CD4-positive, alpha-beta T cell treated with Interleukin-4 for 4 hours (primary cell): ENCODE measurements at regions not wholly inside any gene's neighbourhood (a gene's known extent, or its start where the extent isn't known, plus 50 kb on each side); places are given as distances from the start of the nearest gene placed in this dataset.

ENCODE experiments used
- DNase-seq: peaks from one replicate; pipeline ENCODE4 v3.0.0-alpha.2; 2020

DNA sequence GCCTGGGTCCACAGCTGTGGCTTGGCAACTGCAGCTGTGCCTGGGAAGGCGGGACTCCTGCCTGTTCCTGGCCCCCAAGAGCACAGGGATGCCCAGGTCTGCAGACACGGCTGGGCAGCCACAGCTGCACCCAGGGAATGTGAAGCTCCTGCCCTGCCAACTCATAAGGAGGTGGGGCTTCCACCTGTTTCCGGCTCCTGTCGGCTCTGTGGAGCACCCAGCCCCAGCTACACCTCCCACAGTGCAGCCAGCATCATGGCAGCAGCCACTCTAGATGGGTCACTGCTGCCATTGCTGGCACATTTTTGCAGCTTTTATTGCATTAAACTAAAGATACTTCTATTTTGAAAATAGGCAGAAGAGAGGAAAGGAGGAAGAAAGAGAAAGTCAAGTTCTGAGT, 207.9 kb downstream of the SAMD5 start:
- DNase-seq: no peak

DNA sequence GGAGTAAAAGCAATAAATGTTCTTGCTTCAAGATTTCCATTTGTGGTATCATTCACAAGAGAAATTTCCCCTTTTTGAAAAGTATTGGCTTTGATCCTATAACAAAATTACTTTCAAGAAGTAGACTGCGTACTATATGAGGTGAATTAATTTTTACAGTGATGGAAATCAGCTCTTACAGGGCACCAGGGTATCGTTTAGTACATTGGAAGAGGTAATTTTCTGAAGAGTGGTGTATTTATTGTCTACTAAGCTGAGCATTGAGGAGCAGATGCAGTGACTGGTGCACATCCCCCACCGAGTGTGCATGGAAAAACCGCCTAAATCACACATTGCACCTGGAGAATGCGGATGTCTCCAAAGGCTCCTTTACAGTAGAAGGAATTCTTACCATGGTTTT, 209.5 kb downstream of the SAMD5 start:
- no peak for DNase-seq

DNA sequence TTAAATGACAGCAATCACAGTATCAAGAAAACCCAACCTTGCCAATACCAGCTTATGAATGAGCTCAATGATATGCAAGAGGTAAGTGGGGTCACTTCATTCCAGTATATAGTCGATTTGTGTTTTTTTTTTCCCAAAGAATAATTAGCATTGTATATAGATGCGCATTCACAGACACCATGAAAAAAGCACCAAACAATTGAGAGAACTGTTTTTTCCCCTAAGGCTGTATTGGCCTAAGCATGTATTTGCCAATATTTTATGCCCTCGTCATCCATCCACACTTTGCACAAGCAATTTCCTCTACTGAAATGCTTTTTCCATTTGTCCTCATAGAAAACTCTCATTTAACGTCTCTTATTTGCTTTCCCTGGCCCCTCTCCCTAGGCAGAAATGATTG, 213.7 kb downstream of the SAMD5 start:
- DNase-seq: no peak

DNA sequence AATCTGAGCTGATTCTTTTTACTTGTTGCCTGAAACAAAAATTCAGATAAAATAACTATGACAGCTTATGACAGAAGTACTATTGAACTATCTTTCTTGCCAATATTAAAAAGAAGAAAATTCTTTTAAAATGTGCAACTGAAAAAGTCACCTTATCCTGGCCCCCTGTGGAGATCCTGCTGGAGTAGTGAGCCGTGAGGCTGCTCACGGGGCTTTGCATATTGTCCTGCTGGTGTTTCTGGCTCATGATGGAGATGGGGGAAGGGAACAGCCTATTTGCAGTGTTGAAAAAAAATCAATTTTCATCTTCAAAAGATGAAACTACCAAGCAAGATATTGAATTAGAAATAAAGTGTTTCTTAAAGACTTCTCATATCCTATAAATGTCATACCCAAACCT, 216.0 kb downstream of the SAMD5 start:
- DNase-seq: no peak

DNA sequence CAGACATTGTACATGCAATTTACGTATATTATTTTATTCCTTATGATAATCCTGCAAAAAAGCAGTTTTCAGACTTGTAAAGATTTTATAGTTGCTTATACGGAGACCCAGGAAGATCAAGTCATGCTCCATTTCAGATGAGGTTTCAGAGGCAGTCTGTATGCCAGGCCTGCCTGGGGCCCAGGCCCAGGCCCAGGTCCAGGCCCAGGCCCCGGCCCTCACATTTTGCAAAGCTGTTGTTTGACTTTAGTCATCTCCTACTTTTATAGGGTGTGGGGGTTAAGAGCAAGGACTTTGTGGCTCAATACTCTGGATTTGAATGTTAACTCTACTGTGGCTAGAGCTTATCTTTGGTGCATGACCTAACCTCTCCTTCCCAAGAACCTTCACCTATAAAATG, 217.9 kb downstream of the SAMD5 start:
- DNase-seq: no peak

DNA sequence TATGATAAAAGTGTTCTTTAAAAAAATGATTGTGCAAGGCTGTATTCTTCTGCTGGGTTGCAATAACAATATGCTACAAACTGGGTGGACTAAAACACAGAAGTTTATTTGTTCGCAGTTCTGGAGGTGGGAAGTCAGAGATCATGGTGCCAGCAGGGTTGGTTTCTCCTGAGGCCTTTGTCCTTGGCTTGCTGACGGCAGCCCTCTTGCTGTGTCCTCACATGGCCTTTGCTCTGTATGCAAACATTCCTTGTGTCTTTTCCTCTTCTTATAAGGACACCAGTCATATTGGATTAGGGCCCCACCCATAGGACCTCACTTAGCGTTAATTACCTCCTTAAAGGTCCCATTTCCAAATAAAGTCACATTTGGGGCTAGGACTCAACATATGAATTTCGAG, 220.4 kb downstream of the SAMD5 start:
- DNase-seq: no peak

DNA sequence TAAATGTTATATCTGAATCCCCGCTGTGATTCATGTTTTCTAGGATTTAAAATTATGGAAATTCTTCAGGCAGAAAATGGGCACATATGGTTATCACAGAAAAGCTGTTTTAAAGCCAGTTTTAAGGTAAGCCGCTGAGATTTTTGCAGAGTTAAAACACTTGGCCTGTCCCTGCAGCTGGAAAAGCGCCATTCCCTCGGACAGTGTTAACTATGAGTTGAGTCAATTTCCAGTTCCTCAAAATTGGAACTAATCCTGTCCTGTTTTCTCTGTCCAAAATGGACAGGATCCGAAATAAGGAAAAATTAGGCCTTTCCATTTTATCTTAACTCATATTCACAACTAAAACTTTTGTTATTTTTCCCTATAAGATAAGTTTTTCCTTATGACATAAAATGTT, 225.2 kb downstream of the SAMD5 start:
- DNase-seq: no peak

DNA sequence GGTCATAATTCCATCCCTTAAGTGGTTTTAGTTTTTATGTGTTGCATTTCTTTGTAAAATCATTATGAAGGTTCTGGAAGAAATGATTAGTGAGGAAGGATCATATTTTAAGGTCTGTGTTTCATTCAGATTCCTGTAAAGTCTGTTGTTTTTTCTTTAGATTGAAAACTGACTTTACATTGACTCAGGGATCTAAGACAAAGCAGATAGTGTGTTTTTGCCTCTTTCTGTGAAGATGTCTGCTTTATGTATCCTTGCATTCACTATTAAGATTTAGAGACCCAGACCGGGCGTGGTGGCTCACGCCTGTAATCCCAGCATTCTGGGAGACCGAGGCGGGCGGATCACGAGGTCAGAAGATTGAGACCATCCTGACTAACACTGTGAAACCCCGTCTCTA, 225.7 kb downstream of the SAMD5 start:
- DNase-seq: no peak

DNA sequence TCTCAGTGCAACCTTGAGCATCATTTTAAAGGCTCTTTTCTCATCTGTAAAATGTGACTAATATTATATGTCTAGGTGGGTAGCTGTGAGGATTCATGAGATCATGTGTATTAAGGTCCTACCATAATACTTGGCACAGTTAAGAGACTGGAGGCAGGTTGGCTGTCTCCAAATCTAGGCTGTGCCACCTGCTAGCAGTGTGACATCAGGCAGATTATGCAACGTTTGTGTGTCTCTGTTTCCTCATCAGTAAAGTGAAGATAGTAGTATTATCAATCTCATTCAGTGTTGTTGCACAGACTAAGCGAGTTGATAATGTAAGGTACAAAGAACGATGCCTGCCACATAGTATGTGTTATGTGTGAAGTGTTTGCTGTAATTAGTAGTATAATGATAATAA, 227.4 kb downstream of the SAMD5 start:
- no peak for DNase-seq

DNA sequence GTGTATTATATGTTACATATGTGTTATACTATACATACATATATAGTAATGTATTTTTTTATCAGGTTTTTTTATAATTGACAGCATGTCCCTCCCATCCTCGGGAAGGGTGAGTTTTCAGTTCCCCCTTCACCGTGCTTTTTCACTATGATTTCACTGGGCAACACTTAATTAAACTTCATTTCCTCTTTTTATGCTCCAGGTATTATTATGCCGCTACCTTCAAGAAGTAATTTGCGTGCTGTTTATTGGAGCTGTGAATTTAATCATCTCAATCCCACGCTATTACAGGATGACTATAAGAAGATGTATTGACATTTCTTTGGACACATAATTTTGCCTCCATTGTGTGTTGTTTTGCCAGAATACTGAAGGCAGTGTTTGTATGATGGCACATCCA, 228.6 kb downstream of the SAMD5 start:
- no peak for DNase-seq

DNA sequence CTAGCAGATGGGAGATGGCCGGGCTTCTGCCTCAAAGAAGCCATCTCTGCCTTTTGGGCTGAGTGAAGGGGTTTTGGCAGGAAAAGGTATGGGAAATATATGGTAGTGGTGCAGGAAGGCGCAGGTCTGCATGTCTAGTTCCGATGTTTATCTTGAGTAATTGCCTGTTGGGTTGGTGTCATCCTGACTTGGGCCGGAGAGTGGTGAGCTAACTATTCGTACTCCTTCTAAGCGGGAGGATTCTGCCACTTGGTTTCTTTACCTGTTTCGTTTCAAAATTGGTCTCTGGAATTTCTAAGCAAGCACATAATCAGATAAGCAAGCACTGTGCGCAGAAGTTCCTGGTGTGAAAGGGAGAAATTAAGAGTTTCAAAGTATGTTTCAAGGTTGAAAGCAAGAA, 229.6 kb downstream of the SAMD5 start:
- no peak for DNase-seq

DNA sequence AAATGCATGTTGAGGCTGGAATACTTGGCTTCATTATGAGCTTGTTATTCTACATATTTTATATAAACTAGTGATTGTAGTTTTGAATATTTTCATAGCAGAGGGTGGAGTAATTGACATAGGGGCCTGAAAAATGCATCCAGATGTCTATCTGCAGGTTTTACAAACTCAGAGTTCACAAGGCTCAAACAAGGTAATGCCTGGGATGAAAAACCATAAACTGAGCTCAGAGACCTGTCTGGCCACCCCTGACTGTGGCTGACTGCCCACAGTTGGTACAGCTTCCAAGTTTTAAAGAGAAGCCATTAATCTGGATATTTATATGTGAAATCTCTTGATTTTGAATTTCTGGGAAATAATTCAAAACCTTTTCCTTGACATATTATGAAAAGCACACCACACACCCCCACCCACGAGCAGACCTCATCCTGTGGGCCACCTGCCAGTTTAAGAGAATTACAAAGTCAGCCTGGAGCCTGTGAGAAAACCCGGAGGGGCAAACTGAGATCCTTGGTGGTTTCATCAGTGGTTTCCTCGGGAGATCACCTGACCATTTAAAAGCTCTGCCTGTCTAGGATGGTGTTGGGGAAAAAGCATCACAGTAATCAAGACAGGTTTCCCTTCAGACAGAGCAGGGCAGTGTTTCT, 230.1 kb downstream of the SAMD5 start:
- DNase-seq: no peak

DNA sequence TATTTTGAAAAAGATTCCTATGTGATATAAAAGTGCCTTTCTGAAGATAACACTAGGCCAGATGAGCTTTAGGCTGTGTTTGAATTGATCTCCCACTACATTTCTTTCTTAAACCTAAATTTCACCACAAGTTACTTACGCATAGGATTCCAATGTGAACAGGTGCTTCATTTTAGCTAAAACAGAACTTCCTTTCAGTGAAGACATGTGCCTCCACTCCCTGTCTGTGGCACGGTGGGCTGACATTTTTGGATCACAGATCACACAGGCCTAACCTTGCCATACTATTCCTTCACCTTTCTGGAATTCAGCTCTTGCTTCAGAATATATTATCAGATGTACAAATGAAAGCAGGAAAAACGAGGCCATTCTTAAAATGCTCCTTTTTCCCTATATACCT, 231.8 kb downstream of the SAMD5 start:
- no peak for DNase-seq

DNA sequence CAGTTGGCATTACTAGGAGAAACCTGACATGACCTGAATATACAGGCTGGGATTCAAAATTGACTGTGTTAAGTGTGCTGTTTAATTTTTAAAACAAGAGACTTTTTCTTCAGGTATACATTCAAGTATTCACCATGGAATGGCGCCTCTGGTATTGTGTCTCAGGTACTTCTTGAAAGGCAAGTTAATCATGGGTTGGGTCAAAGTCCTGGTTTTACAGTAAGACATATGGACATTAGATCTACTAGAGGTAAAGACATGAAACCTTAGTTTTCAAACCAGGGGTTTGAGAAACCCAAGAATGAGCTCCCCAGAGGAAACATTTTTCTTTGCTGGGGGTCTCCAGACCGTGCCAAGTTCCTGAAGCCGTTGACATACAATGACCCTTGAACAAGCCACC, 232.4 kb downstream of the SAMD5 start:
- no peak for DNase-seq

DNA sequence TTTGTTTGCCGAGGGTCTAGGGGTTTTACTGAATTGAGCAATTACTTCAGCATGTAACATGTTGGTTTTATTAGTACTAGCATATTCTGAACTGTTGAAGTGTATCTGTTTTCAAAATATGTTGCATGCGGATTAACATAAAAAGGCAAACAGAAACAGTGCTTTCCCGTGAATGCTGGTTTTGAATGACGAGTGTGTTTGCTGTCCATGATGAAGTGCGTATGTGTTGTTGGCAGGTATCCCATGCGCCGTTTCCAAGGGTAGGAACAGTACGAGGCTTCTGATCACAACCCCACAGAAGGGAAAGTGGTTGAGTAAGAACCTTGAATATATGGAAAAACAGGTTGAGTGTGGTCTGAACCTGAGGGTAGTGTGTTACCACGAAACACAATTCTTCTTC, 232.9 kb downstream of the SAMD5 start:
- DNase-seq: no peak

DNA sequence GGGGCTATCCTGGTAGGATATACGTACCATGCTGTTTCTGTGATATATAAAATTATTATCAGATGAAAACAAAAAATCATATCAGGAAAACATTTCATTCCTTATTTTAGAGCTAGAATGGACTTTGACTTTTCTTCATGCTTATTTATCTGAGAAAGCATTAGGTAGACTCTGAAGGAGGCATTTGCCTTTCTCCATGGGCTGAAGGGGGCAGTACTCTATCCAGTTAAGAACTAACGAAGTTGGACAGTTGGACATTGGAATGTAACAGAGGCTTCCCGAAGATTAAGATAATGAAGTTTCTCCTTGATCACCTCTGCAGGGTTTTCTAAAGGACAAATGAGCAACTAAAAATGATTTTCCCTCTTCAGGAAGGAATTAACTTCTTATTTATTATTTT, 233.9 kb downstream of the SAMD5 start:
- no peak for DNase-seq

DNA sequence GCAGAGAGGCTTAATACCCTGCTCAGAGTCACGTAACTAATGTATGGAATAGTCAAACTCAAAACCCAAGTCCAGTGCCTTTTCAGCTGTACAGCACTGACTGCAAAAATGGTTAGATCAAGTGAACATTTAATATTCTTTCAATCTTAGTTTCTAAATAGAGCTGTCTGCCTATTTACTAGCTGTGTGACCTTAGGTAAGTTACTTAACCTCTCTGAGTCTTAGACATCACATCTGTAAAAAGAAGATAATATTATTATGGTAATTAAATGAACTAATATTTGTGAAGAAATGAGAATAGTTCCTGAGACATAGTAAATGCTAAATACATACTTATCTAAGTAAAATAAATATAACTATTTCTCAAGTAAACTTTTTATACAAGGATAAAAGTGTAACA, 235.5 kb downstream of the SAMD5 start:
- no peak for DNase-seq

DNA sequence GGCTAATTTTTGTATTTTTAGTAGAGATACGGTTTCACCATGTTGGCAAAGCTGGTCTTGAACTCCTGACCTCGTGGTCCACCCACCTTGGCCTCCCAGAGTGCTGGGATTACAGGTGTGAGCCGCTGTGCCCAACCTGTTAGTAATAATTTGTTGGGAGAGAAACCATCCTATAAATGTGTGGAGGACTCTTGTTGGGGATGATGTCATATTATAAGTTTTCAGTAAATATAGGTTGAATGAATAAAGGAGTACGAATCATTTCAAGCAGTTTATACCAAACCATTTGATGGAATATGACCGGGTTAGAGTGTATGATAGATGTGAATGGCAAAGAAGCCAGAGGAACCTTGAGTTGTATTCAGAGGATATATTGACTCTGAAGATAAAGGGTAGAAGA, 240.8 kb downstream of the SAMD5 start:
- DNase-seq: no peak

DNA sequence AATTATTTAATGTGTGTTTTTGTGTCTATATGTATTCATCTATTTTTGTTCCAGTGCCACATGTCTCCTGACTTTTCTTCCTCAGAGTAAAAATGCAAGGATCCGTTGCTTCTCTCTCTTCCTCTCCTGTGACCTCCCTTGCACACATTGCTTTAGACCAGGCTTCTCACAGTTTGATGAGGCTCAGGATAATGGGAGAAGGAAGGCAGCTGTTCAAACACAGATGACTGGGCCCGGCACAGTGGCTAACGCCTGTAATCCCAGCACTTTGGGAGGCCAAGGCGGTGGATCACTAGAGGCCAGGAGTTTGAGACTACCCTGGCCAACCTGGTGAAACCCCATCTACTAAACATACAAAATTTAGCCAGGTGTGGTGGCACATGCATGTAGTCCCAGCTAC, 241.9 kb downstream of the SAMD5 start:
- DNase-seq: no peak

DNA sequence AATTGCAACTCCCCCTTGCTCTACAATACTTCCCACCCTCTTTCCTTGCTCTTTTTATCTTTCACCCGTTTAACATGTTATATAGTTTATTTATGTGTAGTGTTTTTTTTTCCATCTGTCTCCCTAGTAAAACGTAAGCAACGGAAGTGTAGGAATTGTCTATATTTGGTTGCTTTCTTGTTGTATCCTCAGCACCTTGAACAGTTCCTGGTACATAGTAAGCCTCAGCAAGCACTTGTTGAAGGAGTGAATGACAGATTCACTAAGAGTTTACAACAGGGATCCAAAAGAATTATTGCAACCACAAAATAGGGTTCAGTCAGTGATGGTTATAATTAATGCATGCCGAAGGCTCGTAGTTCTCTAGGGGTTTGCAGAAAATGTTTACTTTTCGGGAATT, 242.7 kb downstream of the SAMD5 start:
- DNase-seq: no peak

DNA sequence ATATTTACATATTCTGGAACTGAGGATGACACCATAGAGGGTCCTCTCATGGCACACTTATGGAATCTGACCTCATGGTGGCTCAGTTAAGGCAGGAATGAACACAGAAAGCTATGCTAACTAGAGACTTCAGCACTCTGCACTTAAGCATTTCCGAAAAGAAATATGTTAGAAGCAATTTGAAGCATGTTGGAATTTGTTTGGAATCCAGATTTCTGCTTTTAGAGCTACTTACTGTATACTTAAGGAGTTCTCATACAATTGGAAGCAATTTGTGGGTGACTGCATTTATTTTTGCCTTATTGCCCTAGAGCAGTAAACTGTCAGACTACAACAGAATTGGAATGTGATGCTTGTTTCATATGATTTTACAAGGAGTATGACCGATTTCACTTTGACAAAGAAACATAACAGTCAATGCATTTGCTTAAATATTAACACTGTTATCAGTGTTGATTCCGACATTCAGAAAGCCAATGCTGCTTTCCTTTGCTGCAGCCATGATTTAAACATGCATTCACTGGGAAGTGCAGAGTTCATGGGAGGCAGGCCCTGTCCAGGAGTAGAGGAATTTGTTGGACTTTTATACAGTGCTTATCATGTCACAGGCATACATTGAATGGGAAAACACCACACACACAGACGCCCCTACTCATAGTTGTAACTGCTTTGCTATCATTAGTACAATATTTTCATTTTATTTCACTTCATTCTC, 244.4 kb downstream of the SAMD5 start:
- DNase-seq: no peak

DNA sequence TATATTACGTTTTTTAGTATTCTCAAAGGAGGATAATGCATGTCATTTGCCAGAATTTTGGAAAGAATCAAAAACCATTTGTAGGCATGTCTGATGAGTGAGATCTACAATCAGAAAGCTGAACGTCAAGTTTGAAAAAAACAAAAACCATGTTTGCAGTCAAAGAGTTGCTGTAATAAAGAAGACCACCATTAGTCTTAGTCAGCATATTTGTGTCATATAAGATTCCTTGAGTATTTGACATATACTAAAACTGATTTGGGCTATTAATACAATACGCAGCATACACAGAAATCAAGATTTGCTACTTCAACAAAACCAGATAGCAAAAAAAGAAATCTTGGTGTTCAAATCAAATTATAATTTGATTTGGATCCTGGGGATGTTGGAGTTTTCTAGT, 247.5 kb downstream of the SAMD5 start:
- DNase-seq: no peak

DNA sequence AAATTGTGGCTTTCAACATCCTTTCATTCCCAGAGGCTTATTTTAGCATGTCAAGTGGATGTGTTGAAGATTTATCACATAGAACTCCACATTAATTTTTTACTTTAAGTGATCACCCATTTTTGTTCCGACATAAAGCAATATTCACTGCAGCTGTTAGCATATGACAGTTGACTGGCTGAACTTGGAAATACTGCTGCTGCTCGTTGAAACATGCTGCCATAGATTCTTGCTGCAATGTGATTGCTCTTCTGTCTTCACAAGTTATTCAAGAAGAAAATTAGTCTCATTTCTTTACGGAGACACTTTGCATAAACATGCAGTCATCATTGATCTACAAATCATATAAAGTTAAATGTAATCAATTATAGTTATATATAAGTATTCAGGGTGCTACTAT, 248.4 kb downstream of the SAMD5 start:
- DNase-seq: no peak

DNA sequence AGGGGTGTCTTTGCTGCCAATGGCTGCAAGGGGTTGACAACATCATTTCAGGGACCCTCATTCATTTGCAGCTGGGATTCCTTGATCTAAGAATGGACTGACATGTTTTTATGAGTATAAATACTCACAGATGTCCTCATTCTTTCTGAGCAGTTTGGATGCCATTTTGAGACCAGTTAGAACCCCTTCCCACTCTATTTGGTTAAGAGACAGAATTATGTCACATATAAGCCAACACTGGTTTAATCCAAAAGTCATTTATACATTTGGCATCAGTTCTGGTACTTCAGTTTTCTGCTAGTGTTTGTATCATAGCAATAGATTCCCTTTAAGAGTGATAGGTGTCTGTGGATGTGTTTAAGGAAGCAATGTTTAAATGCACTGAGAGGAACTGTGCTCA, 248.8 kb downstream of the SAMD5 start:
- DNase-seq: no peak

DNA sequence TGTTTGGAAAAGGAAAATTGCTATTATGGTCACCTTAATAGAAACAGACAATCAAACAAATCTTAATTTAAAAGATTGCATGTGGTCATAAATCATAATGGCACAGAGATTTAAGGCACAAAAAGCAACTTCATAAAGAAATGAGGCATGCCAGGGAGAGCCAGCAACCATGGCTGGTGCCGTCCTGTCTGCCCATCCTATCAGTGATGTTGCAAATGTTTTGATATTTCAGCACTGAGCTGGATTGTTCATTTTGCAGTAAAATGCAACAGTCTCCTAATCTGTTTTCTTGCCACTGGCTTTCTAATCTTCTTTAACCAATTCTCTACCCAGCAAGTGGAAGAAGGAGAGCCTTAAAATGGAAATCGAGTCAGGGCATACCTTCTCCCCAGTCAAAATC, 249.8 kb downstream of the SAMD5 start:
- no peak for DNase-seq
